Activated CD4-positive, alpha-beta T cell treated with anti-CD3 and anti-CD28 coated beads for 24 hours (primary cell): ENCODE measurements at regions not wholly inside any gene's neighbourhood (a gene's known extent, or its start where the extent isn't known, plus 50 kb on each side); places are given as distances from the start of the nearest gene placed in this dataset.
"Not testable (repeated sequence)": the region's sequence is repeated elsewhere in the genome, so short reads cannot be mapped to it uniquely, and the experiment has no call there.

Experiments used
- DNase-seq, 2 donors: peaks; one replicate each; pipeline ENCODE4 v3.0.0-alpha.2; 2020; ENCODE audit warnings: low read depth in 2 of 2

DNA sequence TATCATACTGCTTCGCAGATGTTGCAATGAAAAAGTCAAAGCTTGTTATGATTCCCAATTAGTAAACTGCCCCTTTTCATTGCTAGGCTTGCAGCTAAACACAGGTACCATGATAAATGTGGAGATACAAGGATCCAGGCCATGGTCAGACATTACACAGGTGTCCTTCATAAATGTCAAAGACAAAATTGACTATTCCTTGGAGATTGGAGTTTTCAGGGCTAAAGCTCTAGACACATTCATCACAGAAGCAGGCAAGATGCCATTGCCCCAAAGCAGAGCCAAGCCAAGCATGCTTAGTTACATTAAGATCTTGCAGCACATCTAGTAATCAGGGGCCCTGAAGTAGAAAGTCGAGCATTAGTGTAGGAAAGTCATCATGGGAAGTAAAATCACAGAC lies 111.3 kb upstream of the INTU start:
- no peak for DNase-seq

DNA sequence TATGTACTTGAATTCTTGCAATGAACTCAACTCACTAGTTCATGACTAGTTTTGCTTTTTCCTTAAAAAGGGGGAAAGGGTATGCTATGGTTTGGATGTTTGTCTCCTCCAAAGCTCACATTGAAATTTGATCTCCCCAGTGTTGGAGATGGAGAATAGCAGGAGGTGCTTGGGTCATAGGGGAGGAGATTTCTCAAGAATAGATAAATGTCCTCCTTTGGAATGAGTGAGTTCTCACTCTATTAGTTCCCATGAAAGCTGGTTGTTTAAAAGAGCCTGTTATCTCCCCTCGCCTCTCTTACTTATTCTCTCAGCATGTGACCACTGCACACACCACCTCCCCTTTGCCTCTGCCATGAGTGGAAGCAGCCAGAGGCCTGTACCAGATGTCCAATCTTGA lies 109.4 kb upstream of the INTU start:
- no peak for DNase-seq

DNA sequence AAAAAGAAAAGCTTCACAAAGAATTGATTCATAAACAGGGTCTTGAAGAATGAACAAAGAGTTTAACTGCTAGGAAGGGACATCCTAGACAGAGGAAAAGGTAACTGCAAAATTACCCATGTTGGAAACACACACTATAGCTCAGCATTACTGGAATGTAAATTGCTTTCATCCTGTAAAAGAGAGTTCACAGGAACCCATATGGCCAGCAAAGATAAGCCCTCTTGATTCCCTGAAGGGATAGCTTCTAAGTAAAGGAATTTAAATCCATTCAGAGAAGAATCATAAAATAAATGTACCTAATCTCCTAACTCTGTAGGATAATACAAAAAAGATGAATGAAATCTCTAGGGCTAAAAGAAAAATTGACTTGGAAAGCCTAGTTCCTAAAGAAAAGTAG lies 107.1 kb upstream of the INTU start:
- DNase-seq = no peak

DNA sequence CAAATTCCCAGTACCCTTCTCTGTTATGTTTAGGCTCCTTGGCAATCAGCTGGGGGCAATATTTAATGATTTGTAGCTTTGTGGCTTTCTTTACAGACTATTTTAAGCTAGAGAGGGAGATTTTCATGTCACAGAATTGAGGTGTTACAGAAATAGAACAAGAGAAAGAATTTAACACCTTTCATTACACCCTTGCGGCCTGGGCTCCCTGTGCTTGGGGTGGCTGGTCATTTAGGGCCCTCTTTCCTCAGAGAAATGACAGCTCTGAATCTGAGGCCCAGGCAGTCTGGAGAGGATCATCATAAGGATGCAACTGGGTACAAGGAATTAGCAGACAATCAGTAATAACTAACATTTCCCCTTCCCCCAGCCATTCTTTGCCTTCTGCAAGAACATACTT lies 104.5 kb upstream of the INTU start:
- DNase-seq = no peak

DNA sequence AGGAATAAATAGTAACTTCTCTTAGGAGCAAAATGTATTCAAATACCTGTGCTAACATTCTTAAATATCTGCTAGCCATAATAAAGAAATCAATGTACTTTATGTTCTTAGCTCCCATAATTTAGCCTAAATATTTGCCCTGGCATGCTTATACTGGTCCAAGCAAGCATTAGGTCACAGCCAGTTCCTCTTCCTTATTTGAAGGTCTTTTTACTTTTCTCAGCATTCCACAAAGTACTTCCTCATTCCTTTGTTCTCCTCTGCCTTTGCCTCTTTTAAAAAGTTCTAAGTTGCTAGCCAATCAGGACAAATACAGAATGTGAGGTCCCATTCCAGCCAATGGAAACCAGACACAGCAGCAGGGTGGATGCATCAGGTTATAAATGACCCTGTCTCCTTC lies 102.9 kb upstream of the INTU start:
- not testable (repeated sequence) for DNase-seq

DNA sequence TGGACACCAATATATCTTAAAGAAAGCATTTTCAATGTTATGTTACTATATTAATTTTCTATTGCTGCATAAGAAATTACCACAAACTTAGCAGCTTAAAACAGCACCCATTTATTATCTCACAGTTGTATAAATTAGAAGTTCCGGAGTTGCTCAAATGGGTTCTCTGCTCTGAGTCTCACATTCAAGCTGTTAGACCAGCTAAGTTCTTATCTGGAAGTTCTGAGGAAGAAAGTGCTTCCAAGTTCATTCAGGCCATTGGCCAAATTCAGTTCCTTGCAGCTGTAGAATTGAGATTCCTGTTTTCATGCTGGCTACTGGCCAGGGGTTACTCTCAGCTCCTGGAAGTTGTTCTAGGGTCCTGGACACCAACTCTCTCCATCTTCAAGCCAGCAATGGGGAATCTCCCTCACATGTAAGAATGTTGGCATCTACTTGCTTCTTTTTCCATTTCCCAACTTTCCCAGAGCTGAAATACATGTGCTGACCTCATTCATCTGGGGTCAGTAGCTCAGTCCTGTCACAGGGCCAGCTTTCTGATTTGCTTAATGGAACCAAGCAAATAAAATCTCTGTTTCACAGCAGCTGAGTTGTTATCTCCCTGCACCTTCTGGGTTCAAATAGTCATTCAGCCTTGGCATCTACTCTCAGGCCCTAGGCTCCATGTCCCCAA lies 99.6 kb upstream of the INTU start:
- DNase-seq = no peak

DNA sequence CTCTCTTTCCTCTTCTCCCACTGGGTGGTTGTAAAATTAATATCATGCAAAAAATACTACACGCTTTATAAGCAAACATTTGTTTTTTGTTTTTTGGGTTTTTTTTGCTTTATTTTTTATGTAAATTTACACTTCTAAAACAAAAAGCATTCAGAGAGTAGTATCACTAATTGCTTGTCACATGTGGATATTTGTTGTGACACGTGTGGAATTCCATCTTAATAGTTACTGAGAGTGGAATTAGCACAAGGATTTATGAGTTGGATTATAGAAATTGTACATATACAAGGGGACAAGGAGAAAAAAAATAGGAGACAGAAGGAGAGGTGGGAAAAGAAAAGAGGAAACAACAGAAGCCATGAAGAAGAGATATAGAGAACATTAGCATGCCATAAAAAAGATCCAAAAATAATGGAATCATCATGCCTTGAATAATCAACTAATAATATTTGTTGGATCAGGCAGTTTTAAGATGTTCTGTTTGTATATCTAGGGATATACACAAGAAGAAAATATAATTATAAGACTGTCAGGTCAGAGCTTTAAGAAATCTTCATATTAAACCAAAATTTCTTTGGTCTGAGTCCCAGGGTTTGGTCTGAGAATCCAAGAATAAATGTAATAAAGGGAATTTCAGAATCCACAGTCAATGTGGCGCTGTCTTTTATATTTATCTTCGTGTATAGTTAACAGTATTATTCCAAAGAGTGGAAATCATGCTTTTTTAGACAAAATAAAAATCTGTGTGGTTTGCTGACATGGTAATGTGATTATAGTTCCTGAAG lies 98.5 kb upstream of the INTU start:
- DNase-seq = no peak

DNA sequence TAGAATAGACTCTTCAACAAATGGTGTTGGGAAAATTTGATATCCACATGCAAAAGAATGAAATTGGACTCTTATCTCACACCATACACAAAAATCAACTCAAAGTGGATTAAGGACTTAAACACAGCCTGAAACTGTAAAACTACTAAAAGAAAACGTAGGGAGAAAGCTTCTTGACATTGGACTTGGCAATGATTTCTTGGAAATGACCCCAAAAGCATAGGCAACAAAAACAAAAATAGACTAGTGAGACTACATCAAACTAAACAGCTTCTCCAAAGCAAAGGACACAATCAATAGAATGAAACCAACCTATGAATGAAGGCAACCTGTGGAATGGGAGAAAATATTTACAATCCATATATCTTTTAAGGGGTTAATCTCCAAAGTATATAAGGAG lies 94.7 kb upstream of the INTU start:
- no peak for DNase-seq

DNA sequence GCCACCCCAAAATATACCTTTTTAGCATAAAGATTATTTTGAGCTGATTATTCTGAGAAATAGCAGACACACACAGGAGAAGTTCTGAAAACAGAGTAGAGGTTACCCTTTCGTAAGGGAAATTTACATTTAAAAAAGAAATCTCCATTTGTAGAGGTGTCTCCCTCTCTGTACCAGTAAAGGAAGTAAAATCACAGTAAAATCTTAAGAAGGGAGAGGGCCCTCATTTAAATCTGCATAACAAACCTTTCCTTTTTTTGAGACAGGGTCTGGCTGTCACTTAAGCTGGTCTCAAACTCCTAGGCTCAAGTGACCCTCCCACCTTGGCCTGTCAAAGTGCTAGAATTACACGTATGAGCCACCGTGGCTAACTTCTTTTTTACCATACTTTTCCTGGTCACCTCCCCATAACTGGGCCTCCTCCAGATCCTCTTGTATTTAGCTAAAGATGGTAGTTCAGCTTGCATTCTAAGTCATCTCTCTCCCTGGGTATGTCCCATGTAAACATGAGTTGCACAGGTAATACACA lies 92.2 kb upstream of the INTU start:
- no peak for DNase-seq

DNA sequence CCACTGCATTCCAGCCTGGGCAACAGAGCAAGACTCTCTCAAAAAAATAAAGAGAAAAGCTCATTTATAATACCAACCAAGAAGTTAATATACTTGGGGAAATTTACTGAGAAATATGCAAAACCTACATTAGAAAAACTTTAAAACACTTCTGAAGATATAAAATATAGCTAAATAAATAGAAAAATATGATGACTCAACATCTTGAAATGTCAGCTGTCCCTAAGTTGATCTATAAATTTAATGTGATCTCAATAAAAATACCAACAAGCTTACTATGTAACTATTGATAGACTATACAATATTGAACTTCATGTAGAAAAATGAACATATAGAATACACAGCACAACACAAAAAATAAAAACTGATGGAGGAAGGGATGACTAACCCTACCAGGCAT lies 87.5 kb upstream of the INTU start:
- no peak for DNase-seq

DNA sequence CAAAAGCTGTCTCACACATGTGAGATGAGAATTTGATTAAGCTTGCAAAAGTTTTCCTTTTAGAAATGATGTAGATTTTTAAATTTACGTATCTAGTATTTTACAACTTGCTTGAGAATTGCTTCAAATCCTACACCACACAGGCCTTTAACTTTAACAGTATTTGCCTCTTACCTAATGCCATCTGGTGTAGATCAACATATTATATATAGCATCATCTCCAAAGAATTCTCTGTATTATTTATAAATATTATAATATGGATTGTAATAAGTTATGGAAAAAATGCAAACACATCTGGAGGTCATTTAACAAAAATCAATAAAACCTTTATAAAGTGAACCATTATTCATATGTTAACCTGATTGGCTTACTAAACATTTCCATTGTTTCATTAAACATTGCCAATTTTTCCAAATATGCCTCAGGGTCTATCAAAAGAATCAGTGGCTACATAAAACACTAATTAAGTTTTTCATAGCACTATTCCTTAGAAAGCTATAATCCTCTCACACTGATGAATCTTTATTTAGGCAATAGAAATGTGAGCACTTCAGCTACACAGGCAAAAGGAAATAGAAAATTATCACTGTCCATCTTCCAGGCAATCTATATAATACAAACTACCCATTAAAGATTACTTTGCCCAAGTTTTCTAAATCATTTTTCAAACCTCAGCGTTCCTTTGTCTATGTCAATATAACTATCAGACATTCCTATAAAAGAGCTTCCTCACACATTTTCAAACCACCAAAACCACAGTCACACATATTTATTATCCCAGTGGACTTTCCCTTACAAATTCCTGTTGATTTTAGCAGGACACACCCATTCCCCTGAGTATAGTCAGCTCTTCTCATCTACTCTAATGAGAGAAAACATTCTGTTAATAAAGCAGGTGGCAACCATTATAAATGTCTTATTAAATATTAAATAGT lies 83.5 kb upstream of the INTU start:
- DNase-seq = no peak

DNA sequence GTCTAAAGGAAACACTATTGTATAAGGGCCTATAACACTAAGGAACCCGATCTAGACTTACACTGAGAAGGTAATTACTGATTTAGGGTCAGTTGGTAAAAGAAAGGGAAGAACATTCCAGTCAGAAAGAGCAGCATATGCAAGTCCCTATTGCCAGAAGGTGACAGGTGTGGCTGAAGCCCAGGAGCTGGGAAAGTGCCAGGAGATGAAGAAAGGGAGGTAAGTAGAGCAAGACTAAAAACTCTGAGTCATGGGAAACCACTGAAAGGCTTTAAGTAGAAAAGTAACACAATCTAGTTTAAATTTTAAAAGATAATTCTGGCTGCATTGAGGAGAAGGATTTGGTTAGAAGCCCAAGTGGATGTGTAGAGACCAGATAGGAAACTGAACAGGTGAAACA lies 77.7 kb upstream of the INTU start:
- no peak for DNase-seq

DNA sequence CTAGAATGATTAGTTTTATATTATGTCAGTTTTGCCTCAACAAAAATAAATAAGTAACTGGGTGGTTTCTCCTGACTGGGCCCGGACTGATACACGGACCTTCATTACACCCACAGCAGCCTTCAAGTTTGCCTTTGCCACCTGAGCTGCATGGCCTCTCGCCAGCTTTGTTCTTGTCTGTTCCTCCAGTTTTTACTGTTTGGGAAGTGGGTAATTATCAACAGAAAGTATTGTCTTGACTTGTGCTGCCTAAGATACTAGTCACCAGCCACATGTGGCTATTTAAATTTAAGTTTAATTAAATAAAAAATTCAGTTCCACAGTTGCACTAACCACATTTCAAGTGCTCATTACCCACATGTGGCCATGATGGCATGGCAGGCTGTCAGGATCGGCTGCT lies 74.7 kb upstream of the INTU start:
- DNase-seq = no peak

DNA sequence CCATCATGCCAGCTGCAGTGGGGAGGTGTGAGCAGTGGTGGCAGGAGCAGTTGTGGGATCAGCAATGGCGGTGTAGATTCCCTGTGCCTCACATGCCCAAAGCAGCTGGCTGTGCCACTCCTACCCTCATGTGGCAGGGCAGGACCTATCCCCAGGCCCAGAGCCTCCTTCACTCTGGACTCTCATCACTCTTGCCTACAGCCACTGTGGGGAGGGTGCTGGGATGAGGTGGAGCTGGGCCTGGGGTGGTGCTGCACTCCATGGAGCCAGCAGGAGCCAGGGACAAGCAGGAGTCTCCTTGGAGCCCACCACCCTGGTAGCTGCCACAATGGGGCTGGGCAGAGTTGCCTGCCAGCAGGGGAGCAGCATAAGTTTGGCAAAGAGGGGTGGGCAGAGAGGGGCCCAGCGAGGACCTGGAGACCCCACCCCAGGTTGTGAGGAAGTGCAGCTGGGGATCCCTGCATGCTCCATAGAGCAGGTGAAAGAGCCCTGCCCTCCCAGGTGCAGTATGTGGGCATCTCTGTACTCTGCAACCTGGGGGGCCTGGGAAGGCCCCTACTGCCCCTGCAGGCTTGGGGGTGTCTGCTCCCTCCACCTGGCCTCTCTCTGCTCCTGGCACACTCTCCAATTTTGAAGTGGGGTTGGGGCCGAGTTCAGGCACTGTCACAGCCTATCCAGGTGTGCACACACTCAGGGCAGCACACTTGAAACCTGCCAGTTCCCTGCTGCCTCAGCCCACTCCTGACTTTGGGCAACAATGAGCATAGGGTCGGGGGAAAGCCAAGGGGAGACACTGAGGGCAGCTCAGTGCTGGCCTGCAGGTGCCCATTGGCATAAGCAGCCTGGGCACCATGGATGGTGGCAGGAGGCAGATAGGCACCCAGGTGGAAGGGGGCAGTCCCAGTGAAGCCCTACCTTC lies 74.0 kb upstream of the INTU start:
- no peak for DNase-seq

DNA sequence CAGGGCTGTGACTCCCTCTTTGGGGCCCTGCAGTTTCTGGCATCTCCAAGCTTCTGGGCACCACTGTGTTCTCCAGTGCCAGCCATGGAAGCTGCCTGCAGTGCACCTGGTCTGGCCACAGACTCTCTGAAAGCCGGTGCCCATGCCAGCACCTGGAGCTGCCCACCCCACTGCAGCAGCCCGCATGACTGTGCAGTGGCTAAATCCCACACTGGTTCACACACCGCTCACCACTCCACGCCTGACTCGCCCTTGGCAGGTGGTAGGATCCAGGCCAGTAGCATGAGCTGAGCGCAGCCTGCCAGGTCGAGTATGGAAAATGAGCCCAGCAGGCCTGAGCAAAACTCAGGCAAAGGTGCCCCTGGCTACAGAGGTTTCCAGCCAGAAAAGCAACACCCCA lies 72.8 kb upstream of the INTU start:
- no peak for DNase-seq

DNA sequence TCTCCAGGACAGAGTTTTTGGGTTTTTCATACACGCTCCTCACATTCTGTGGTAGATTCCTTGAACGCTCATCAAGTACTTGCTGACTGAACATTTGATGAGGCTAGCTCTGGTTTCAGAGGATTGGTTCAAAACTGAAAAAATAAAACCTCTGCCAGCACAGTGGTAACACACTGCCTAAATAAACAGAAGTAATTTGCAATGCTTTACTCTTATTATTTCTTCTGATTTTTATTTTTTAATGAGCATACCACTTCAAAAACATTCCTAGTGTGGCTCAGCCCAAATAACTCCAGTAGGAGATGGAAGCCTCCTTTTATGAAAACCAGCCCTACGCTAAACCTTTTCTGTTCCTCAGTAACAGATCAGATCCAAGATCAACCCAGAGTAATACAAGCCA lies 72.0 kb upstream of the INTU start:
- no peak for DNase-seq

DNA sequence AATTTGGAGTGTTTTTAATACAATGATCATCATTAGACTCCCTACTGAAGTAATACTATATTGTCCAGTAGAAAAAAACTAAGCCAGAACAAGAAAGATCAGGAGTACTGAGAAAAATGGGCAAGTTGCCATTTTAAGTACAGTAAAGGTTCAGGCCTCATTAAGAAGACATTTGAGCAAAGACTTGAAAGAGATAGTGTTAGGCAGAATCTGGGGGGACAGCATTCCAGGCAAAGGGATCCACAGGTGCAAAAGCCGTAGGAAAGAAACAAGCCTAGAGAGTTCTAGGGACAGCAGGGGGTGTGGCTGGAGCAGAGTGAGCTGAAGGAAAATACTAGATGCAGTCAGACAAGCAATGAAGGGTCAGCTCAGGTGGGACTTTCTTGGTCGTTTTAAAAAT lies 58.1 kb upstream of the INTU start:
- DNase-seq = no peak

DNA sequence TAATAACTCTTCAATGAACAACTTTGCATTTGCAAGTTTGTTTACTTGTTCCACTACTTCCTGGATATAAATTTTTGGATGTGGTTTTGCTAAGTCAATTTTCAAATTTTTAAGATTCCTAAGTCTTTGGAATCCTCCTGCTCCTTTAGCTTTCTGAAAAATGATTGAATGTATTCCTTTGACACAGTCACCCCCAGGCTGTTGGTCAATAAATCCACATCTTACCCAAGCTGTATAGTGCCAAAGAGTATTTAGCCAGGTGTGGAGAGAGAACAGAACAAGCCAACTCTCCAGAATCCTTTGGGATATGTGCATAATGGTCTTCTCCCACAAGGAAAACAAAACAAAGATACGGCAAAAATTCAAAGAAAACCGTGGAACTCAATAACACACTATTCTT lies 56.9 kb upstream of the INTU start:
- no peak for DNase-seq

DNA sequence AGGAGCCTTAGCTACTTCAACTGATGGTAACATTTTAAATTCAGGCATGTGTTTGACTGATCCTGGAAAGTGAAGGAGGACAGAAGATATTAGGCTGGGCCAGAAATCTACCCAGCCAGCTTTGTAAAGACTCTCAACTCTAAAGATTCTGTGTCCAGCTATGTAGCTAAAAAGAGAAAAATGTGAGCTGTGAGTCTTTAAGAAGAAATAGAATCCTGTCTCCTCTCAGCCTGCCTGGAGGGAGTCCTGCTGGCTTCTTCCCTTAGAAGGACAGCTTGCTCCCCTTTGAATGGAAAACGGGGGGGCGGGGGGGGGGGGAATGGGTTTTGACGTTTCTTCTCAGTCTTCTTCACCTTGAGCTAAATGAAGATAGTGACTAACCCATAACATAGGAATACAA lies 54.3 kb upstream of the INTU start:
- DNase-seq = no peak

DNA sequence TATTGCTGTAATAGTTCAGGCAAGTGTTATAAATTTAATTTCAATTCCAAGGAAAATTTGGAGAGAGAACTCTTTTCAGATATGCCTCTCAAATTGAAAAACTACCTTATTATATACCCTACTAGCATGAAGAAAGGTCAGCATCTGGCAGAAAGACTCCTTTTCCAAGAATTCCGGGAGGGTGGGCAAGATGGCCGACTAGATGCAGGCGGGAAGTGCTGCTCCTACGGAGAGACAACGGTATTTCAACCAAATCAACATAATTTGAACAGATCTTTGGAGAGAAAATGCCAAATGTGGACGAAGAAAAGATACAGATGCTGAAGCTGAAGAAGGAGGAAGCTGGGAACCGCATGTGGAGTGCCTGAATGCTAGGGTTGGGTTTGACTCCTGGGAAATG lies 53.8 kb upstream of the INTU start:
- no peak for DNase-seq

DNA sequence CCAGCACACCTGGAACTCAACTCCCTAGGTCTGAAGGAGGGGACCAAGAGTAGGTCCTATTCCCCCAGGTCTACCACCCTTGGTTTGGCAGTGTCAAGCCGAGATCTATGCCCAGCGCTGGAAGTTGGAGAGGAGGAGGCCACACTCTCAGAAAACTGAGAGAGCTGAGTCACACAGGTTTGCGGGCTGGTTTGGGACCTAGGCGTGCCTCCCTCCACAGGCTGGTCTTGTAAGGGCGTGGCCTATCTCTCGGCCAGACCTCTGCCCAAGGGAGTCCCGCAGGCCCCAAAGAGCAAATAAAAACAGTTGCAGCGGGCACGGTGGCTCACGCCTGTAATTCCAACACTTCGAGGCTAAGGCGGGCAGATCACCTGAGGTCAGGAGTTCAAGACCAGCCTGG lies 52.9 kb upstream of the INTU start:
- no peak for DNase-seq
